ENCODE measurements at regions not wholly inside any gene's neighbourhood (a gene's known extent, or its start where the extent isn't known, plus 50 kb on each side); places are given as distances from the start of the nearest gene placed in this dataset.

- Histone ChIP-seq H3K79me2 (ENCODE audit: low read length) (no peaks in the 10 kb centered on the region), H4K20me1 (ENCODE audit: insufficient read depth, low read length) (no peaks in the 10 kb centered on the region), H3K4me1 (ENCODE audit: low read length) (peaks cover 15% of the 10 kb centered on the region), H3K4me3 (ENCODE audit: low read length) (0 out of 2 replicates have a peak overlapping the region, but pooled peaks have one; percentile 21), H3K9ac (ENCODE audit: low read length) (peak overlapping the region; percentile 23; the same call in 1 of the 2 replicates), H3F3A (ENCODE audit: insufficient read depth, low read length) (peaks cover 7% of the 10 kb centered on the region; the same call in 1 of the 2 replicates), H3K9me2 (replicated peaks; ENCODE audit: insufficient read depth, low read length) (no peaks in the 10 kb centered on the region), H2AFZ (ENCODE audit: low read length) (peak overlapping the region; percentile 89), H3K4me2 (ENCODE audit: low read depth, low read length) (peak overlapping the region; percentile 52; the same call in 1 of the 2 replicates), H3K27ac (ENCODE audit: low read length) (peak overlapping the region; percentile 56), H3K27me3 (replicated peaks; ENCODE audit: insufficient read depth, low read length) (no peaks in the 10 kb centered on the region), H3K9me3 (replicated peaks; ENCODE audit: insufficient read depth, low read length) (no peaks in the 10 kb centered on the region), H3K36me3 (replicated peaks; ENCODE audit: insufficient read depth, low read length) (no peaks in the 10 kb centered on the region)
- DNase-seq: no peak
- no peak for TF ChIP-seq EZH2 (optimal IDR thresholded peaks at IDR 0.05; ENCODE audit: low read depth, low read length)
- TF ChIP-seq CTCF (IDR thresholded peaks at IDR 0.05; ENCODE audit: low read length): no peak
- TF ChIP-seq EZH2phosphoT487 (IDR thresholded peaks at IDR 0.05; ENCODE audit: low read length): no peak
Observed at GRCh38 chr6:8336406-8337057, 98.8 kb downstream of the SLC35B3 start.

DNA sequence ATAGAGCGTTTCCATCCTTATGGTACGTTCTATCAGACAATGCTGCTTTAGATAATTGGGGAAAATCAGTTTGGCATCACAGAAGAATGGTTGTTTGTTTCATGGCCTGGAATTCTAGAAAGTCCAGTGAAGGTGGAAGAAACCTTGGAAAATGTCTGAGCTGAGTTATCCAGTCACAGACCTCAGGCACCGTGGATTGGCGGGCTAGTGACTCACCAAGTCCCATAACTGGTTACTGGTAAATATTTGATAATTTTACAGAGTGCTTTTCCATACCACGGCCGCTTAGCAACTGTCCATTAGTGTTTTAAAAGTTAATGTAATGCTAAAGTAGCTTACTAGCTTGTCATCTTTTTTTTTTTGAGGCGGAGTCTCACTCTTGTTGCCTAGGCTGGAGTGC is 99.4 kb downstream of the SLC35B3 start:
- no peak for TF ChIP-seq CTCF (IDR thresholded peaks at IDR 0.05; ENCODE audit: low read length)
- TF ChIP-seq EZH2phosphoT487 (IDR thresholded peaks at IDR 0.05; ENCODE audit: low read length): no peak
- no peak for TF ChIP-seq EZH2 (optimal IDR thresholded peaks at IDR 0.05; ENCODE audit: low read depth, low read length)
- Histone ChIP-seq H3K4me2 (ENCODE audit: low read depth, low read length) (no peak overlapping the region), H3K79me2 (ENCODE audit: low read length) (no peaks in the 10 kb centered on the region)

GRCh38 chr6:8335381-8335780 is 100.0 kb downstream of the SLC35B3 start:
- H3K79me2 ChIP-seq (ENCODE audit: low read length): no peaks in the 10 kb centered on the region
- no peak for TF ChIP-seq EZH2phosphoT487 (IDR thresholded peaks at IDR 0.05; ENCODE audit: low read length)
- no peak for TF ChIP-seq EZH2 (optimal IDR thresholded peaks at IDR 0.05; ENCODE audit: low read depth, low read length)
- TF ChIP-seq CTCF (IDR thresholded peaks at IDR 0.05; ENCODE audit: low read length): no peak
- no peak overlapping the region for H3K27ac ChIP-seq (ENCODE audit: low read length)
- H3K9ac ChIP-seq (ENCODE audit: low read length): no peak overlapping the region
- DNase-seq: no peak
- no peak overlapping the region for H3K4me2 ChIP-seq (ENCODE audit: low read depth, low read length)
- H3K27me3 ChIP-seq (replicated peaks; ENCODE audit: insufficient read depth, low read length): no peaks in the 10 kb centered on the region
- H3K4me3 ChIP-seq (ENCODE audit: low read length): no peak overlapping the region
- no peaks in the 10 kb centered on the region for H3K9me3 ChIP-seq (replicated peaks; ENCODE audit: insufficient read depth, low read length)
- H2AFZ ChIP-seq (ENCODE audit: low read length): no peak overlapping the region
- H4K20me1 ChIP-seq (ENCODE audit: insufficient read depth, low read length): no peaks in the 10 kb centered on the region
- no peaks in the 10 kb centered on the region for H3K9me2 ChIP-seq (replicated peaks; ENCODE audit: insufficient read depth, low read length)
- H3K4me1 ChIP-seq (ENCODE audit: low read length): peaks cover 11% of the 10 kb centered on the region
- peaks cover 7% of the 10 kb centered on the region; the same call in 1 of the 2 replicates for H3F3A ChIP-seq (ENCODE audit: insufficient read depth, low read length)
- H3K36me3 ChIP-seq (replicated peaks; ENCODE audit: insufficient read depth, low read length): no peaks in the 10 kb centered on the region

More for the DNA sequence above, 99.4 kb downstream of the SLC35B3 start:
- Histone ChIP-seq H4K20me1 (ENCODE audit: insufficient read depth, low read length) (no peaks in the 10 kb centered on the region), H3K36me3 (replicated peaks; ENCODE audit: insufficient read depth, low read length) (no peaks in the 10 kb centered on the region), H2AFZ (ENCODE audit: low read length) (no peak overlapping the region), H3F3A (ENCODE audit: insufficient read depth, low read length) (peaks cover 7% of the 10 kb centered on the region; the same call in 1 of the 2 replicates), H3K9me2 (replicated peaks; ENCODE audit: insufficient read depth, low read length) (no peaks in the 10 kb centered on the region), H3K4me3 (ENCODE audit: low read length) (no peak overlapping the region), H3K27me3 (replicated peaks; ENCODE audit: insufficient read depth, low read length) (no peaks in the 10 kb centered on the region), H3K9me3 (replicated peaks; ENCODE audit: insufficient read depth, low read length) (no peaks in the 10 kb centered on the region), H3K27ac (ENCODE audit: low read length) (no peak overlapping the region), H3K4me1 (ENCODE audit: low read length) (peaks cover 11% of the 10 kb centered on the region), H3K9ac (ENCODE audit: low read length) (no peak overlapping the region)
- no peak for DNase-seq
